SK-N-SH treated with all-trans-retinoic acid at 6 μM for 48 hours (cell line): ENCODE measurements at regions not wholly inside any gene's neighbourhood (a gene's known extent, or its start where the extent isn't known, plus 50 kb on each side); places are given as distances from the start of the nearest gene placed in this dataset.

Experiments used
- ZC3H10 ChIP-seq: fragments of 250-450 bp; sonication (Bioruptor Pico); IDR thresholded peaks from 2 replicates; pipeline ENCODE4 v1.5.1; 2021; ENCODE audit warnings: mild to moderate bottlenecking, moderate library complexity
- ZNF565 ChIP-seq: fragments of 450-650 bp; formaldehyde crosslinking; conservative IDR thresholded peaks from 2 replicates; pipeline ENCODE4 v1.5.0; 2020; ENCODE audit warnings: low read depth, mild to moderate bottlenecking, moderate library complexity
- ZNF8 ChIP-seq: fragments of 450-650 bp; formaldehyde crosslinking; IDR thresholded peaks from 2 replicates; pipeline ENCODE4 v1.5.0; 2020; ENCODE audit warnings: mild to moderate bottlenecking, moderate library complexity
- TF ChIP-seq, protein P1 (sequence below): fragments of 250-450 bp; sonication (Bioruptor Pico); IDR thresholded peaks from 2 replicates; pipeline ENCODE4 v1.8.0; 2020; ENCODE audit warnings: mild to moderate bottlenecking, moderate library complexity, borderline replicate concordance
- TF ChIP-seq, protein P2 (sequence below): fragments of 250-450 bp; sonication (Bioruptor Pico); IDR thresholded peaks from 2 replicates; pipeline ENCODE4 v1.5.1; 2021; ENCODE audit warnings: mild to moderate bottlenecking, moderate library complexity

DNA sequence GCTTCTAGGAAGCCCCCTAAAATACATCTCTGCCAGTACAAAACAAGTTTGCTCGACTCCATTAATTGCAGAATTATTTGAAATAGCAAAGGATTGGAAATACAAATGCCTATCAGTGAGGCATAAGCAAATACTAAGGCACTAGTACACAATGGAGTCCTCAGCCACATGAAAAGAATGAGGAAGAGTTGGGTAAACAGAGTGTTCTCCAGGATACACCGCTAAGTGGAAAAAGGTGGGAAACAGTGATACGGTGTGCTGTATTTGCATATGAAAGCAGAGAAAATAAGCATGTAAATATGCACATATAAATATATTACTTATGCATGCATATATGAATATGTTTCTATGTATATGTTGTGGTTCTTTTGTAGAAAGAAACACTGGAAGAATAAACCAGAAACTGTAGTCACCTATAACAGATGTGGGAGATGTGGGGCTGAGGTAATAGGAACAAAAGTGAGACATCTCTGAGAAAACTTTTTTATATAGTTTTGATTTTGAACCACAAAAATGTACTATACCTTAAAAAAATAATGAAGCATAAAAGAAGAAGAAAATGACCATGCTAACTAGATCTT, 143.4 kb upstream of the MYLIP start:
- TF ChIP-seq ZNF565 (CRISPR knock-in tag) (no peak), ZC3H10 (CRISPR knock-in tag) (no peak), ZNF8 (no peak)
- TF ChIP-seq, protein P1, sequence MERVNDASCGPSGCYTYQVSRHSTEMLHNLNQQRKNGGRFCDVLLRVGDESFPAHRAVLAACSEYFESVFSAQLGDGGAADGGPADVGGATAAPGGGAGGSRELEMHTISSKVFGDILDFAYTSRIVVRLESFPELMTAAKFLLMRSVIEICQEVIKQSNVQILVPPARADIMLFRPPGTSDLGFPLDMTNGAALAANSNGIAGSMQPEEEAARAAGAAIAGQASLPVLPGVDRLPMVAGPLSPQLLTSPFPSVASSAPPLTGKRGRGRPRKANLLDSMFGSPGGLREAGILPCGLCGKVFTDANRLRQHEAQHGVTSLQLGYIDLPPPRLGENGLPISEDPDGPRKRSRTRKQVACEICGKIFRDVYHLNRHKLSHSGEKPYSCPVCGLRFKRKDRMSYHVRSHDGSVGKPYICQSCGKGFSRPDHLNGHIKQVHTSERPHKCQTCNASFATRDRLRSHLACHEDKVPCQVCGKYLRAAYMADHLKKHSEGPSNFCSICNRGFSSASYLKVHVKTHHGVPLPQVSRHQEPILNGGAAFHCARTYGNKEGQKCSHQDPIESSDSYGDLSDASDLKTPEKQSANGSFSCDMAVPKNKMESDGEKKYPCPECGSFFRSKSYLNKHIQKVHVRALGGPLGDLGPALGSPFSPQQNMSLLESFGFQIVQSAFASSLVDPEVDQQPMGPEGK = no peak
- TF ChIP-seq, protein P2, sequence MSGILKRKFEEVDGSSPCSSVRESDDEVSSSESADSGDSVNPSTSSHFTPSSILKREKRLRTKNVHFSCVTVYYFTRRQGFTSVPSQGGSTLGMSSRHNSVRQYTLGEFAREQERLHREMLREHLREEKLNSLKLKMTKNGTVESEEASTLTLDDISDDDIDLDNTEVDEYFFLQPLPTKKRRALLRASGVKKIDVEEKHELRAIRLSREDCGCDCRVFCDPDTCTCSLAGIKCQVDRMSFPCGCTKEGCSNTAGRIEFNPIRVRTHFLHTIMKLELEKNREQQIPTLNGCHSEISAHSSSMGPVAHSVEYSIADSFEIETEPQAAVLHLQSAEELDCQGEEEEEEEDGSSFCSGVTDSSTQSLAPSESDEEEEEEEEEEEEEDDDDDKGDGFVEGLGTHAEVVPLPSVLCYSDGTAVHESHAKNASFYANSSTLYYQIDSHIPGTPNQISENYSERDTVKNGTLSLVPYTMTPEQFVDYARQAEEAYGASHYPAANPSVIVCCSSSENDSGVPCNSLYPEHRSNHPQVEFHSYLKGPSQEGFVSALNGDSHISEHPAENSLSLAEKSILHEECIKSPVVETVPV (CRISPR knock-in tag) = no peak
